ENCODE measurements at regions not wholly inside any gene's neighbourhood (a gene's known extent, or its start where the extent isn't known, plus 50 kb on each side); places are given as distances from the start of the nearest gene placed in this dataset.

- no peaks in the 10 kb centered on the region for H3K4me1 ChIP-seq (ENCODE audit: control insufficient read depth in 1 of 2, insufficient read depth in 2 of 2, low read length in 2 of 2)
- POLR2A ChIA-PET, result no interaction called here
- H3K36me3 ChIP-seq (ENCODE audit: control insufficient read depth in 1 of 2, insufficient read depth in 2 of 2, low read length in 2 of 2), result no peaks in the 10 kb centered on the region
- H3K9me3 ChIP-seq (ENCODE audit: control insufficient read depth in 1 of 2, insufficient read depth in 1 of 2, low read depth in 1 of 2, low read length in 2 of 2), result no peaks in the 10 kb centered on the region
- H3K9me2 ChIP-seq (ENCODE audit: insufficient read depth), result no peaks in the 10 kb centered on the region
- no TSS peak for BruUV-seq (replicated peaks)
- intact Hi-C loops (cut with micrococcal nuclease), result no loop called here
- H3K4me2 ChIP-seq (ENCODE audit: low read length), result no peak overlapping the region
- ATAC-seq, result no peak
- no peaks in the 10 kb centered on the region for H3K79me2 ChIP-seq (ENCODE audit: insufficient read depth, low read length)
- H3K4me3 ChIP-seq (replicated peaks in 1 of 2; ENCODE audit: low read depth in 1 of 2, low read length in 2 of 2), result no peak overlapping the region
- RAD21 ChIA-PET (ENCODE audit: low non-redundant PET in 1 of 2, low total read pairs in 2 of 2, uncharacterized antibody in 2 of 2, unreplicated experiment in 2 of 2), result no interaction called here
- no peak overlapping the region for H3K27ac ChIP-seq (ENCODE audit: low read depth, low read length)
- H3K9ac ChIP-seq (ENCODE audit: low read length), result no peak overlapping the region
- CTCF ChIA-PET, result interaction anchor here (1.2 kb wide), 1 partner anchor 562 kb away, joined by 3 read pairs; no protein-coding TSS in a partner anchor
- H2AFZ ChIP-seq (ENCODE audit: low read depth, low read length, poor library complexity, severe bottlenecking), result no peak overlapping the region
- DNase-seq (ENCODE audit: low read depth, low spot score), result no peak
- peaks cover 17% of the 10 kb centered on the region for H3K27me3 ChIP-seq (ENCODE audit: insufficient read depth, low read length)
- no peak for TF ChIP-seq CTCF (IDR thresholded peaks at IDR 0.05 in 2 of 3, conservative IDR thresholded peaks at IDR 0.05 in 1 of 3; ENCODE audit: borderline replicate concordance in 1 of 3, insufficient read depth in 1 of 3, low read depth in 2 of 3, low read length in 2 of 3)
- no peak for TF ChIP-seq SIN3A (IDR thresholded peaks at IDR 0.05; ENCODE audit: low read depth)
- TF ChIP-seq ZNF274 (IDR thresholded peaks at IDR 0.05; ENCODE audit: low read depth, low read length), result no peak
- TF ChIP-seq YY1 (IDR thresholded peaks at IDR 0.05; ENCODE audit: extremely low read depth, insufficient replicate concordance, low read depth, low read length), result no peak
- TF ChIP-seq ELF1 (IDR thresholded peaks at IDR 0.05; ENCODE audit: borderline replicate concordance, low read depth), result no peak
- TF ChIP-seq, protein P1, sequence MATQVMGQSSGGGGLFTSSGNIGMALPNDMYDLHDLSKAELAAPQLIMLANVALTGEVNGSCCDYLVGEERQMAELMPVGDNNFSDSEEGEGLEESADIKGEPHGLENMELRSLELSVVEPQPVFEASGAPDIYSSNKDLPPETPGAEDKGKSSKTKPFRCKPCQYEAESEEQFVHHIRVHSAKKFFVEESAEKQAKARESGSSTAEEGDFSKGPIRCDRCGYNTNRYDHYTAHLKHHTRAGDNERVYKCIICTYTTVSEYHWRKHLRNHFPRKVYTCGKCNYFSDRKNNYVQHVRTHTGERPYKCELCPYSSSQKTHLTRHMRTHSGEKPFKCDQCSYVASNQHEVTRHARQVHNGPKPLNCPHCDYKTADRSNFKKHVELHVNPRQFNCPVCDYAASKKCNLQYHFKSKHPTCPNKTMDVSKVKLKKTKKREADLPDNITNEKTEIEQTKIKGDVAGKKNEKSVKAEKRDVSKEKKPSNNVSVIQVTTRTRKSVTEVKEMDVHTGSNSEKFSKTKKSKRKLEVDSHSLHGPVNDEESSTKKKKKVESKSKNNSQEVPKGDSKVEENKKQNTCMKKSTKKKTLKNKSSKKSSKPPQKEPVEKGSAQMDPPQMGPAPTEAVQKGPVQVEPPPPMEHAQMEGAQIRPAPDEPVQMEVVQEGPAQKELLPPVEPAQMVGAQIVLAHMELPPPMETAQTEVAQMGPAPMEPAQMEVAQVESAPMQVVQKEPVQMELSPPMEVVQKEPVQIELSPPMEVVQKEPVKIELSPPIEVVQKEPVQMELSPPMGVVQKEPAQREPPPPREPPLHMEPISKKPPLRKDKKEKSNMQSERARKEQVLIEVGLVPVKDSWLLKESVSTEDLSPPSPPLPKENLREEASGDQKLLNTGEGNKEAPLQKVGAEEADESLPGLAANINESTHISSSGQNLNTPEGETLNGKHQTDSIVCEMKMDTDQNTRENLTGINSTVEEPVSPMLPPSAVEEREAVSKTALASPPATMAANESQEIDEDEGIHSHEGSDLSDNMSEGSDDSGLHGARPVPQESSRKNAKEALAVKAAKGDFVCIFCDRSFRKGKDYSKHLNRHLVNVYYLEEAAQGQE (IDR thresholded peaks at IDR 0.05; ENCODE audit: low read depth), result no peak
- no peak for TF ChIP-seq CEBPB (IDR thresholded peaks at IDR 0.05; ENCODE audit: low read depth)
- no peak for TF ChIP-seq SRF (IDR thresholded peaks at IDR 0.05; ENCODE audit: low read depth)
- TF ChIP-seq ZFX (IDR thresholded peaks at IDR 0.05), result no peak
- TF ChIP-seq JUND (IDR thresholded peaks at IDR 0.05), result no peak
- no peak for TF ChIP-seq FOSL1 (IDR thresholded peaks at IDR 0.05; ENCODE audit: low read depth)
- H4K20me1 ChIP-seq (ENCODE audit: insufficient read depth), result no peaks in the 10 kb centered on the region
These were observed 72.3 kb downstream of the FAM76B start for GRCh38 chr11:95717314-95717713.

Measured in HCT116 (cell line).